DMS53 treated with DMSO at 0.1 percent for 48 hours (cell line): ENCODE measurements at regions not wholly inside any gene's neighbourhood (a gene's known extent, or its start where the extent isn't known, plus 50 kb on each side); places are given as distances from the start of the nearest gene placed in this dataset.
"Not testable (repeated sequence)": the region's sequence is repeated elsewhere in the genome, so short reads cannot be mapped to it uniquely, and the experiment has no call there.

Source experiments
- DNase-seq: peaks from one replicate; lab custom pipeline; 2025; ENCODE audit not compliant: unreplicated experiment; lab: John Stamatoyannopoulos, UW

DNA sequence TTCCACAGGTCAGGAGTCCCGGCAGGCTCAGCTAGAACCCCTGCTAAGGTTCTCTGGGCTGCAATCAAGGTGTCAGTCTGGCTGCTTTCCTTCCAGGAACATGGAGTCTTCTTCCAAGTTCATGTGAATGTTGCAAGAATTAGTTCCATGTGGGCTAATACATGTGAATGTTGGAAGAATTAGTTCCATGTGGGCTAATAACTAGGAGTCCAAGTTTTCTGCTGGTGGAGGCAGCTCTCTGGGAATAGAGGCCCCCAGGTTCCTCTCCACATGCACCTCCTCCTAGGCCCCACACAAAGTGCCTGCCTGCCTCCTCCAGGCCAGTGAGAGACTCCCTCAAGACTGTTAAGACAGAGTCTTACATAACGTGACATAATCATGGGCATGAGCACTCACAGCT lies 140.8 kb upstream of the SLC35G4 start:
- no peak for DNase-seq

DNA sequence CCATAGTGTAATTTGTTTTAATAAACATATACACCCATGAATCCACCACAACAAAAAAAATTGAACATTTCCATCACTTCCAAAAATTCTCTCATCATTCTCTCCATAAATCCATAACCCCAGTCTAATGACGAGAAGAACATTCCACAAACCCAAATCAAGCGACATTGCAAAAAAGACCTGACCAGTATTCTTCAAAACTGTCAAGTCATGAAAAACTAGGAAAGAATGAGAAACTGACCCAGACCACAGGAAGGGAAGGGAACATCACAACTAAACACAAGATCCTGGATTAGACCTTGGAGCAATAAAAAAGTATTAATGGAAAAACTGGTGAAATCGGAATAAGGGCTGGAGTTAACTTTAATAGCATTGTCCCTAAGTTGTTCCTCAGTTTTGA lies 141.3 kb upstream of the SLC35G4 start:
- DNase-seq = no peak

DNA sequence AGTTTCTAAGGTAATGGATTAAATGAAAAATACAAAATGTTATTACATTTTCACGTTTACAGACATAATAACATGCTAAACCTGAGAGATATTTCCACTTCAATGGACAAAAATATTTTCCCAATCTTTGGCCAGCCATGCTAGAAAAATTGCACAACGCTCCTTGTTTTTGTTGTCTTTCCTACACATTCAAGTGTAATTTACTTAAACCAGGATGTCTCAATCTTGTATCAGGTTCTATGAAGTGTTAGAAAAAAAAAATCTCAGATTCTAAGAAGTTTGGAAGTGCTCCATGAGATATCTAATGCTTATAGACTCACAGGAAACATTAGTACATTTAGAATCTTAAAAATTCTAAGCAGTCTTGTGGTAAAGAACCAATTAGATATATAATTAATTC lies 141.8 kb upstream of the SLC35G4 start:
- no peak for DNase-seq

DNA sequence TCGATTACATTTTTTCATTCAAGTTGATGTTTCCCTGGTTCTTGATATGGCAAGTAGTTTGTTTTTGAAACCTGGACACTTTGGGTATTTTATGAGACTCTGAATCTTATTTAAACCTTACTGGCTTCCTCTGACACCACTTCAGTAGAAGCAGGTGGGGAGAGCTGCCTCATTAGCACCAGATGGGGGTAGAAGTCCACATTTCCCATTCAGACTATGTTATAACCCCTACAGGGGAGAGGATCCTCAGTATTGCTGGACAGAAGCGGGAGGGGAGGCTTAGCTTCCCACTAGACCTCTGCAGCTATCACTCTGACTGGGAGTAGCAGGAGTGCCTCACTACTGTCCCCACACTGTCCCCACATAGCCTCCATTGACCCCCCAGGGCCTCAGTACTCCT lies 145.3 kb upstream of the SLC35G4 start:
- no peak for DNase-seq

DNA sequence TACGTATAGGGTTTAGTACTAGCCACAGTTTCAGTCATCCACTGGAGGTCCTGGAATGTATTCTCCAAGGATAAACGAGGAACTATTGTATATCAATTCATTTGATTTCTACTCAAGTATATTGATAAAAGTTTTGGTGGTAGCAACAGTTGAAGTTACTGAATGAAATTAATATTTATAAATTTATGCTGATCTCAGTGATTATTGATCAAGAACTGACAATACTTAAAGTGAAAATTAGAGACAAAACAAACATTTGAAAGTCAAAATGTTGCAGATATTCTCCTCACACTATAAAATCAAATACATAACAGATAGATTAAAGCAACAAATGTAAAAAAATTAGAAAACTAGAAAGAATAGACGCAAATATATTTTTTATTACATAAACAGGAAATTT lies 150.9 kb upstream of the SLC35G4 start:
- no peak for DNase-seq

DNA sequence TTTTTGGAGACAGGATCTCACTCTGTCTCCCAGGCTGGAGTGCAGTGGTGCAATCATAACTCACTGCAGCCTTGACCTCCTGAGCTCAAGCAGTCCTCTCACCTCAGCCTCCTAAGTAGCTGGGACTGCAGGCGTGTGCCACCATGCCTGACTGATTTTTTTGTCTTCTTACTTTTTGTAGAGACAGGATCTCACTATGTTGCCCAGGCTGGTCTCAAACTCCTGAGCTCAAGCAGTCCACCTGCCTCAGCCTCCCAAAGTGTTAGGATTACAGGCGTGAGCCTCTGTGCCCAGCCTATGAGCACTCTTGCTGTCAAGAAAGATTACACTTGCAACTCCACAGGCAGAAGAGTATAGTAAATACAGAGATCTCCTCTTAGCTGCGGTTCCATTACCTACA lies 151.5 kb upstream of the SLC35G4 start:
- not testable (repeated sequence) for DNase-seq

DNA sequence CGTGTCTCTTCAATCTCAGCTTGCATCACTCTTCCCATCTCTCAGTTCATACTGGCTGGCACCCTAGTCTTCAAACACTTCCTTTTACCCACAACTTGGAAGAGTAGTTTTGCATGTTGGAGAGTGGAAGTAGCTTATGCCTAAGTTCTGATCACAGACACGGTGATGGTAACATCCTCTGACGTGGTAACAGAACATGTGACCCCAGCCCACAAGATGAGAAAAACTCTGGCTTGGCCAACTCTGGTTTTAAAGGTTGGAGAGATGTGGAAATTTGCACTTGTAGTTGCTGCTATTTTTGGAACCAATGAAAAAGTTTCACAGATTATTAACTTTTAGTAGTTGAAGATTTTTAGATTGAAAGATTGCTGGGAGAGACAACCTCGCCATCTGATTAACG lies 155.4 kb upstream of the SLC35G4 start:
- no peak for DNase-seq

DNA sequence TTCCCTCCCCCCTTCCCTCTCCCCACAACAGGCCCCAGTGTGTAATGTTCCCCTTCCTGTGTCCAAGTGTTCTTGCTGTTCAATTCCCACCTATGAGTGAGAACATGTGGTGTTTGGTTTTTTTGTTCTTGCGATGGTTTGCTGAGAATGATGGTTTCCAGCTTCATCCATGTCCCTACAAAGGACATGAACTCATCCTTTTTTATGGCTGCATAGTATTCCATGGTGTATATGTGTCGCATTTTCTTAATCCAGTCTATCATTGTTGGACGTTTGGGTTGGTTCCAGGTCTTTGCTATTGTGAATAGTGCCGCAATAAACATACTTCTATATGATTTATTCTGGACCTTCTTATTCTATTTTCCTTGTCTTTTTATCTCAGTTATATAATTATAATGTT lies 165.2 kb upstream of the SLC35G4 start:
- DNase-seq = not testable (repeated sequence)

DNA sequence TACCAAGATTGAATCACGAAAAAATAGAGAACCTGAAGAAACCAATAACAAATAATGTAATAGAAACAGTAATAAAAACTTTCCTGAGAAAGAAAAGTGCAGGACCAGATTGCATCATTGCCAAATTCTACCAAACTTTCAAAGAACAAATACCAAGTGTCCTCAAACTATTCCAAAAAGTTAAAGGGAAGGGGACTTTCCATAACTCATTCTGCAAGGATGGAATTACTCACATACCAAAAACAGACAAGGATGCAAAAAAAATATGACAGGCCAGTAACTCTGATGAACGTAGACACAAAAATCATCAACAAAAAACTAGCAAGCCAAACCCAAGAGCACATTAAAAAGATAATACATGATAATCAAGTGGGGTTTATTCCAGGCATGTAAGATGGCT lies 172.3 kb upstream of the SLC35G4 start:
- DNase-seq = no peak

DNA sequence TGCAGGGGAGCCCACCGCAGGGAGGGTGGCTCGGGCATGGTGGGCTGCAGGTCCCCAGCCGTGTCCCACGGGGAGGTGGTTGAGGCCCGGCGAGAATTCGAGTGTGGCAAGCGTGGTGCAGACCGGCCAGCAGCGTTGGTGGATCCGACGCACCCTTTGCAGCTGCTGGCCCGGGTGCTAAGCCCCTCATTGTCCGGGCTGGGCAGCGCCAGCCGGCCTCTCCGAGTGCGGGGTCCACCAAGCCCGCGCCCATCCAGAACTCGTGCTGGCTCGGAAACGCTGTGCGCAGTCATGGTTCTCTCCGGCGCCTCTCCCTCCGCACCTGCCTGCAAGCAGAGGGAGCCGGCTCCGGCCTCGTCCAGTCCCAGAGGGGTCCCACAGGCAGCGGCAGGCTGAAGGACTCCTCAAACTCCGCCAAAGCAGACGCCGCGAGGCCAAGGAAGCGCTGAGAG lies 177.0 kb upstream of the SLC35G4 start:
- no peak for DNase-seq

DNA sequence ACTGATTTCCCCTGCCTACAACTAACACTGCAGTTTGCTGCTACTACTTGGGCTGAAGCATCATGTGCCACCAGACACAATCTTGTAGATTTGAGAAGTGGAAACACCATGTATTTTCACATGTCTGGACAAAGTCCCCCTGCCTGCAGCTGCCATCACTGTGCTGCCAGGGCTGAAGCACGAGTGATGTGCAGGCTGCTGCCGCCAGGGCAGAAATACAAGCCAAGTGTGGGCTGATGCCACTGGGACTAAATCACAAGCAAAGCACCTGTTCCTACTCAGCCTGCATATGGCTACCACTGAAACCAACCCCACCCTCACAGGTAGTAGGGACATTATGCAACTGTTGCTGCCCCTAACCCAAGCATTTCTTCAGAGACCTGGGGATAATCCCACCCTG lies 179.5 kb upstream of the SLC35G4 start:
- no peak for DNase-seq

DNA sequence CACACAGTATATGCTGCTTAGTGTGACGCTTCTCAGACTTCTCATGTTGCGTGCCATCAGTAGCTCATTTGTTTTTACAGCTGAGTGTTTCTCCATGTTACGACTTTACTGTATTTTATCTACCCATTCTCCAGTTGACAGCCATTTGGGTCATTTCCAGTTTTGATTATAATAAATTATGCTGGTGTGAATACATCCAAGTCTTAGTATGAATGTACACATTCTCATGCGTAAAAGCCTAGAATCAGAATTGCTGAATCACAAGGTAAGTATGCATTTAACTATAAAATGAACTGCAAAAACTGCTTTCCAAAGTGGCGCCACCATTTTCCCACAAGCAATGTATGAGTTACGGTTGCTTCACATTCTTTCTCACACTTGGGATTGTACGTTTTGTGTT lies 184.2 kb upstream of the SLC35G4 start:
- DNase-seq = no peak

DNA sequence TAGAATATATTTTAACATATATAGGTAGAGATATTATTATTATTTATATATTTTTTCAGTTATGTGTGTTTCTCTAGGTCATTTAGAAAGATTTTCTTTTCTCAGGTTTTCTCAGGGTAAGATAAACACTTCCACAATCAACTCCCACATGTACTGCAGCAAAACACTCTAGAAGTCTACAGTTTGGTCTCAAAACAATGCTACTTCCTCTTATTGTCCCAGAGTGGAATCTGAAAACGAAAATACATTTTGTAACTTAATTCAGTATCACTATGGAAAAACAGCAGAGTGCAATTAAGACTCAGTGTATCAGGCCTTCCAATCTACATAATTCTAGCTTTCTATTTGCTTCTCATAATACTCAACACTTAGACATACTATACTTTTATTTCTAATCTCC lies 190.1 kb upstream of the SLC35G4 start:
- DNase-seq = no peak

DNA sequence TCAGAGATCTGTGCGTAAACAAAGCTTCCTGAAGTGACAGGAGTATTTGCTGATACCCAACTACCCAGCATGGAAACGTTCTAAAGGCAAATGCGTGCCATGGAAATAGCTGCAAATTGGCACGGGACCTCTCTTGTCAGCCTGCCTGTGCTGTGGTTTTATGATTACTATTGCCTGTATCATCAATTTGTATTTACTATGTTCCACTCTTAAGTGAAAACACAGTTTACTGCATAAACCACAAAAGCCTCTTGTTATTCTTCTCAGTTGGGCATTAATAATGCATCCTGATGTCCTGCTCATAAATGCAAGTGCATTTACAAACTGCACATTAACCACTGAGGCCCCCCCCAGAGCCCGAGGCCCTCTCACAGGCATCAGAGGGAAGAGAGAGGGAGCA lies 196.6 kb upstream of the SLC35G4 start:
- no peak for DNase-seq

DNA sequence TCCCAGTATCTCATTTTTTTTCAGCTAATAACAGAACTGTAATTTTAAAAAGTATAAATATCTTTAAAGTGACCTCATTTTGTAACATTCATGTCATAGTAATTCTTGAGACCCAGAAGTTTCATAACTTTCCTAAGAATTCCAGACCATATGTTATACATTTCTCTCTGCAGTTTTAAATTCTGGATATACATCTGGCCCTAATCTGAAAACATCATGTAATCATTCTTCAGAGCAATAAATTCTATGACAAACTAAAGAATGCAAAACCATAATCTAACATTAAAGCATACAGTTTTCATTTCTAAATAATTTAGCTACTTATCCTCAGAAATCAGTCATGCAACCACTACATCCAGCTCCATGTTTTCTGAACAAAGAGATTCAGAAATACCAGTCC lies 198.3 kb upstream of the SLC35G4 start:
- no peak for DNase-seq

DNA sequence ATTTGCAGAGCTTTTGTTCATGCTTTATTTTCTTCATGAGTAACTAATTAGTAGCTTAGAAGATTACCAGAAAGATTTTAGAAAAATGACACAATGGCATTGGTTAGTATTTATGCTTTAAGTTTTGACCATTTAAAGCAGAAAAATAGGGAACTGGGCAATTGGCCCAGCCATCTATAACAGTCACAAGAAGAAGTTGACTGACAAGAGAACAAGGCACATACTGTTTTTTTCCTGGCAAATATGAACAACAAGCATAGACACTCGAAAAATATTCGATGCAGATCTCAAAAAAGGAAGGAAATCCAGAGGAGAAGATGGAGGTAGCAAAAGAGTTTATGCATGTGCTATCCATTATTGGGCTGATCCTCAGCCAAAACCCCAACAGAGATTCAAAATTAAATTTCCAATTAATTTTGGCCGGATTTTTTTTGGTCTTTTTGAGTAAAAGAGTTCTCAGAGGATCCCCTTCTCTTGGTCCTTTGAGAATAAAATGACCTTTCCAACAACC lies 200.8 kb upstream of the SLC35G4 start:
- DNase-seq = no peak

DNA sequence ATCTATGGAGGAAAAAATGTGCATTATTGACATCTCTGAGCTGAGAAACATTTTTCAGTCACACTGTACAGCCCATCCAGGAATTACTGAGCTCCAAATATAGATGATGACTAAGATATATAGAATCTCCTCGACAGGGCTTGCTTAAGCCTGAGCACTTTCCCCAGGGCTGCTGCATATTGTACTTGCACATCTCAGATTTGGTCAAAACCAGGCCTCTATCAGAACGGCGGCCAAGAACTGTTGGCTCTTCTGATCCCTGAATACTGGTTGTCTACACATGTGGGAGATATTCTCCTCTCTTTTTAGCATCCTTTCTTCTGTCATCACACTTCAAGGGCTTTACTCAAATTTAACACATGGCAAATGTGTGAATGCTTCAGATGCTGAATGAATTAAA lies 201.5 kb upstream of the SLC35G4 start:
- no peak for DNase-seq

DNA sequence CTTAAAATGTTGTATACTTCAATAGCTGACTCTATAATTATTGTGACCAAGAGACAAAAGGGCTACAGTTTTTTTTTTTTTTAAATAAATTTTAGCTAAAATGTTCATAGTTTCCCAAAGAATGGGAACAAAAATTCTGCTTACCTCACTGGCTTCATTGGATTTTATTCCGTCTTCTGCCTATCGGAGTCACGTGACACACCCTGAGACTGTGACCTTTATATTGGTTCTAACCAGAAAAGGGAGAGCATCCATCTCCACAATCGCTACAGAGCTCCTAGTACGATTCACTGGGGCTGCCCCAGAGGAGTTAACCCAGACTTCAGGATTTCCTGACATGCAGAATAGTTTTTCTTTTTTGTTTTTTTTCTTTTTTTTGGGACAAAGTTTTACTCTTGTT lies 203.6 kb upstream of the SLC35G4 start:
- DNase-seq = no peak

DNA sequence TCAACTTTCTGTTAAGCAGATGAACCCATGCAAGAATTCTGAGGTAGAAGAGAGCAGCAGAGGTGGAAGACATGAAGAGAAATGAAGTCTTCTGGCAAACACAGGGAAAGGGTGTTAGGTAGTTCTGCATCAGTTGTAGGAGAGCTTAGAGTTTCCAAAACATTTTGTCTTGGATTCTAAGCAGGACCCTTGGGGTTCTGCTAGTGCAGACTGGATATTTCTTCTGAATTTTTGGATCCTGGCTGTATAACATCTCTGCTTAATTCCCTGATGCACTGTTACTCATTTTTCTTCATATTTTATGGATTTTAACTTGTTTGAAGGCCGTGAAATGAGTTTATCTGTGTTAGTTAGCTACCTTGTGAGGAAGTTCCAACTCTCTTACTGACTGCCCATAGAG lies 208.7 kb upstream of the SLC35G4 start:
- DNase-seq = no peak

DNA sequence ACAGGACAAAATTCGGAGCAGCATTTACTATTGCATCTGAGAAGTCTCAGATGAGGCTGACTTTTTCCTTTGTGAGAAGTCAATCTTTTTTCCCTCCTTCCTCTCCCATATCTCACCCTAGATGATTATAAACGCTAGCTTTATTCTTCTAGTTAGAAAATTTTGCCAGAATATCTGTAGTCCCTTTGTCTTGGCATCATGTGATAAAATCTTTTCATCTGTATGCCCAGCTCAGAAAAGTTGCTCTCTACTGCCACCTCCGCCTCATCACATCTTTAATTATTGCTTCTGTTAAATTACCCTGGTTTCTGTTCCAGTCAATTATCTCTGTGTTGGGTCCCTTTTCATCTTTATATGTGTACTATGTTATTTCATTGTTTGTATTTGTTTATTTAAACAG lies 210.8 kb upstream of the SLC35G4 start:
- no peak for DNase-seq

DNA sequence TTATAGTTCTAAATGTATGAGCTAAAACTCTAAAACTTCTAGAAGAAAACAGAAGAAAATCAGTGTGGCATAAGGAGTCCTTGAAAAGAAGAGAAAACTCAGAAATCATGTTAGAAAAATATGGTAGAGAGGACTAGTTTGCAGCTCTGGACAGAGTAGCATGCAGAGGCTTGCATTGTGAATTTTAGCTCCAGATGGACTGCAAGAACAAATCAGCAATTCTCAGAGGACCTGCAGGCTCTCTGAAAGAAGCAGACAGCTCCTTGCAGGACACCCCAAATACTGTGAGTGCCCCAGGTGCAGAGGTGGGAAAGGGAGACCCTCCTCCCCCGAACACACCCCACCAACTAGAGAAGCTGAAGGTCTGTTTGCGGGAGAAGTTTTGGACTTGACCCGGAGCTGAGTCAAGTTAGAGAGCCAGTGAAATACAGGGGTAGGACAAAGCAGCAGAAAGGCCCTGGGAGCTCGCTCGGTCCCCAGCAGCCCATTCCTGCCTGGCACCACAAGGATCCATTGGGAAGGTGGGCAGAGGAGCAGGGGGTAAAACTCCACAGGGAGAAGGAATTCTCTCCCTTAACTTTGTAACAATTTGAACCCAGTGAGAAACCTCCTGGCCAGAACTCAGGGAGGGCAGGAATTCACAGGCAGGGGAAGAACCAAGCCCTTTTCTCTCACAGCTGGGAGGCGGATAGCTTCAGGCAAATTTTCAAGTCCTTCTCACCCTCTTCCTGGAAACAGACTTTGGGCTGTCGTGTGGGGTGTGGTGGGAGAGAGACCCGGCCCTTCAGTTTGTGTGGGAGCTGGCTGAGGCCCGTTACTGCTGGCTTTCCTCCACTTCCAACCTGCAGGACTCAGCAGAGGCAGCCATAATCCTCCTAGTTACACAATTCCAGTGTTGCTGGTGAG lies 216.2 kb upstream of the SLC35G4 start:
- DNase-seq = no peak

DNA sequence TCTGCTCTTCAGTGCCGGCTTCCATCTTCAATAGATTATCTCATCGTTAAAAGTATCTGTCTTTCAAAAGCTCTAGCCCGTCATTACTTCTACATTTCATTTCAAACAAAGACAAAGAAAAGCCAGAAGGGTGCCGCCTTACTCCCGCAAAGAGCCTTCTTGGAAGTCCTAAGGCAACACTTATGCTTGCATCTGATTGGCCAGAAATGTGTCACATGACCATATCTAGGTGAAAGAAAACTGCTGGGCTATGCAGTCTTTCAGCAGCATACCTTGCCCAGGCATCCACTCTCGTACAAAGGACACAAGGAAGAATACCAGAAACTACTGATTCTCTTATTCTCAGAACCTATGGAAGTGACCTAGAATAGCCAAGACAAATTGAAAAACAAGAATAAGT lies 217.1 kb upstream of the SLC35G4 start:
- DNase-seq = peak; percentile 25

DNA sequence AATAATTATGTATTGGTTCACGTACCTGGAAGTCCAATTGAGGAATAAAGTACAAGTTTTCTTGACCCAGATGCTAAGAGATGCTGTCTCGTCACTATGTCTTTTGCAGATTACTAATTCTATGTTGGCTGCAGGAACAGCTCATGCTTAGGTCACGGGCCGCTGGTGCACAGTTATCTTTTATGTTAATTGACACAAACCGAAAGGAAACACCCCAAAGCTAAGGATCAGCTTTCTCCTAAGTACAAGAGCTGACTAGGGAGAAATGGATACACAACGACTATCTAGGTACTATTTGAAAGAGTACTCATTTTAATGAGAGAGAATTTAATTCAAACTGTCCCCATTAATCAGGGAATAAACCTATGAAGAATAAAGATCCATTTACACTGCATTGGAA lies 217.7 kb upstream of the SLC35G4 start:
- no peak for DNase-seq
